Pancreas (tissue), 10 donors: ENCODE measurements at regions not wholly inside any gene's neighbourhood (a gene's known extent, or its start where the extent isn't known, plus 50 kb on each side); places are given as distances from the start of the nearest gene placed in this dataset.

ENCODE experiments used
- ATAC-seq, 4 donors: fragments of 200-7000 bp; cut with Tn5 transposase; one replicate each; pipeline versions ENCODE4 v1.8.0 to v1.9.1; 2020; ENCODE audit warnings: mild to moderate bottlenecking in 4 of 4, moderate library complexity in 4 of 4
- DNase-seq, 6 donors: peaks; one replicate each; pipeline ENCODE4 v3.0.0-alpha.2; 2020
- FAIRE-seq: peaks from 2 replicates; lab custom pipeline; 2012; peaks lifted over from hg19 to GRCh38; lab: Jason Lieb, UNC
- H3K27ac ChIP-seq, 4 donors: fragments of 200-600 bp; sonication (generic); 1 replicate in 3 of 4; 2 replicates in 1 of 4; pipeline versions ENCODE4 v1.5.0 to v1.8.0; 2020
- H3K27me3 ChIP-seq, 4 donors: fragments of 200-600 bp; one replicate each; pipeline ENCODE4 v1.8.0; 2021
- H3K36me3 ChIP-seq, 3 donors: fragments of 200-600 bp; sonication (generic) in 1 of 3; one replicate each; pipeline versions ENCODE4 v1.5.0 to v1.8.0; 2020 to 2021
- H3K4me1 ChIP-seq, 3 donors: fragments of 200-600 bp; one replicate each; pipeline ENCODE4 v1.8.0; 2021
- H3K4me3 ChIP-seq, 4 donors: fragments of 200-600 bp; sonication (generic) in 2 of 4; one replicate each; pipeline versions ENCODE4 v1.5.0 to v1.8.0; 2020 to 2021
- H3K9me3 ChIP-seq, 4 donors: fragments of 200-600 bp; one replicate each; pipeline ENCODE4 v1.8.0; 2021
- CTCF ChIP-seq, 4 donors: fragments of 200-600 bp; sonication (generic) in 3 of 4; IDR thresholded peaks; one replicate each; pipeline versions ENCODE4 v1.5.0 to v1.8.0; 2021; ENCODE audit warnings: antibody characterized with exemption in 4 of 4
- WGBS, 2 donors: extraction: QIAGEN DNeasy Blood & Tissue Kit; methylation state at CpG; one replicate each; pipeline ENCODE4 v1.1.7; 2013; 5-methylcytosine and 5-hydroxymethylcytosine counted together
- intact Hi-C, 3 donors: fragments of 100-400 bp; cut with DNase I; formaldehyde crosslinking; loops; one replicate each; pipeline versions ENCODE4 v1.11.1 to v1.14.2; 2022
- donor health status: healthy with polysubstance abuse.
- donor health status: DM: no; HTN: no; CAD: no; lungs with moderate emphysema.
- donor health status: DM: no; HTN: no; CAD: no.
- donor health status: control.
- donor health status: control.
- donor health status: Bipolar disorder and iron deficiency.
- donor health status: DM: yes; HTN: yes; CAD: no.
- donor health status: DM: no; HTN: no; CAD: no.
- donor health status: DM: no; HTN: no; CAD: no.
- donor health status: DM: yes; HTN: yes; CAD: no.

GRCh38 chr15:25565470-25566264 is 126.8 kb upstream of the UBE3A start:
- Histone ChIP-seq H3K27me3 (no peaks in the 10 kb centered on the region), H3K36me3 (no peaks in the 10 kb centered on the region), H3K27ac (no peak overlapping the region), H3K4me1 (no peaks in the 10 kb centered on the region), H3K4me3 (no peak overlapping the region), H3K9me3 (no peaks in the 10 kb centered on the region)
- FAIRE-seq (no peak), ATAC-seq (no peak), DNase-seq (no peak)
- WGBS, 2 donors = 63 to 71% methylated on average over 14 of the region's 14 CpGs
- no peak for TF ChIP-seq CTCF (IDR thresholded peaks at IDR 0.05)
- intact Hi-C loops = no loop called here

GRCh38 chr15:25563596-25563995 is 124.8 kb upstream of the UBE3A start:
- no peak overlapping the region for H3K27ac ChIP-seq
- intact Hi-C loops = no loop called here
- WGBS, 2 donors = 54 to 77% methylated on average over 4 of the region's 4 CpGs
- no peaks in the 10 kb centered on the region for H3K9me3 ChIP-seq
- H3K4me1 ChIP-seq = no peaks in the 10 kb centered on the region
- FAIRE-seq = no peak
- DNase-seq = no peak
- no peak for TF ChIP-seq CTCF (IDR thresholded peaks at IDR 0.05)
- no peak overlapping the region for H3K4me3 ChIP-seq
- ATAC-seq = no peak
- H3K36me3 ChIP-seq = no peaks in the 10 kb centered on the region
- H3K27me3 ChIP-seq = no peaks in the 10 kb centered on the region

- Histone ChIP-seq H3K9me3 (no peaks in the 10 kb centered on the region), H3K4me3 (no peak overlapping the region), H3K27me3 (no peaks in the 10 kb centered on the region), H3K27ac (no peak overlapping the region), H3K4me1 (no peaks in the 10 kb centered on the region), H3K36me3 (no peaks in the 10 kb centered on the region)
- 63 to 74% methylated on average over 5 of the region's 5 CpGs for WGBS, 2 donors
- ATAC-seq = no peak
- intact Hi-C loops = no loop called here
- TF ChIP-seq CTCF (IDR thresholded peaks at IDR 0.05) = no peak
- no peak for FAIRE-seq
- no peak for DNase-seq
These were observed 119.1 kb upstream of the UBE3A start for GRCh38 chr15:25557926-25558325.

GRCh38 chr15:25556136-25556535 is 117.3 kb upstream of the UBE3A start:
- H3K9me3 ChIP-seq = no peaks in the 10 kb centered on the region
- no peak for TF ChIP-seq CTCF (IDR thresholded peaks at IDR 0.05)
- no peaks in the 10 kb centered on the region for H3K36me3 ChIP-seq
- no peak for ATAC-seq
- H3K27me3 ChIP-seq = no peaks in the 10 kb centered on the region
- no peaks in the 10 kb centered on the region for H3K4me1 ChIP-seq
- no peak overlapping the region for H3K27ac ChIP-seq
- no peak for FAIRE-seq
- H3K4me3 ChIP-seq = no peak overlapping the region
- no peak for DNase-seq
- intact Hi-C loops = no loop called here

- Histone ChIP-seq H3K27me3 (no peaks in the 10 kb centered on the region), H3K27ac (no peak overlapping the region), H3K9me3 (no peaks in the 10 kb centered on the region), H3K36me3 (no peaks in the 10 kb centered on the region), H3K4me3 (no peak overlapping the region), H3K4me1 (no peaks in the 10 kb centered on the region)
- no peak for FAIRE-seq
- intact Hi-C loops = no loop called here
- ATAC-seq = no peak
- no peak for DNase-seq
- 74 to 84% methylated on average over 10 of the region's 10 CpGs for WGBS, 2 donors
- TF ChIP-seq CTCF (IDR thresholded peaks at IDR 0.05) = no peak
These were observed 115.8 kb upstream of the UBE3A start for GRCh38 chr15:25554640-25555039.
